Kidney (tissue), 13 donors: ENCODE measurements at regions not wholly inside any gene's neighbourhood (a gene's known extent, or its start where the extent isn't known, plus 50 kb on each side); places are given as distances from the start of the nearest gene placed in this dataset.

Source experiments
- DNase-seq, 5 donors: peaks; one replicate each; pipeline ENCODE4 v3.0.0-alpha.2; 2013 to 2020
- FAIRE-seq: peaks from 2 replicates; lab custom pipeline; 2012; peaks lifted over from hg19 to GRCh38; lab: Jason Lieb, UNC
- H3K27ac ChIP-seq, 2 donors: one replicate each; pipeline ENCODE4 v1.7.0; 2013; ENCODE audit warnings: low read depth in 2 of 2, low read length in 2 of 2, inconsistent platforms in 1 of 2
- H3K27me3 ChIP-seq: one replicate; pipeline ENCODE4 v1.7.1; 2013; ENCODE audit warnings: low read length, inconsistent platforms; ENCODE audit not compliant: control insufficient read depth, insufficient read depth
- H3K36me3 ChIP-seq, 3 donors: one replicate each; pipeline versions ENCODE4 v1.7.0 to v1.7.1; 2013; ENCODE audit warnings: low read length in 3 of 3, control low read depth in 1 of 3, inconsistent platforms in 1 of 3; ENCODE audit not compliant: insufficient read depth in 3 of 3, control insufficient read depth in 2 of 3
- H3K4me1 ChIP-seq, 3 donors: one replicate each; pipeline versions ENCODE4 v1.7.0 to v1.7.1; 2013; ENCODE audit warnings: low read length in 3 of 3, inconsistent platforms in 1 of 3, low read depth in 1 of 3; ENCODE audit not compliant: control insufficient read depth in 2 of 3, insufficient read depth in 2 of 3
- H3K4me3 ChIP-seq, 3 donors: one replicate each; pipeline versions ENCODE4 v1.7.0 to v1.8.1; 2013; ENCODE audit warnings: low read length in 3 of 3, control low read depth in 1 of 3, inconsistent platforms in 1 of 3
- H3K9ac ChIP-seq, 3 donors: one replicate each; pipeline versions ENCODE4 v1.7.0 to v1.7.1; 2013; ENCODE audit warnings: low read length in 3 of 3, control low read depth in 1 of 3, inconsistent platforms in 1 of 3
- H3K9me3 ChIP-seq, 3 donors: one replicate each; pipeline versions ENCODE4 v1.7.0 to v1.7.1; 2013; ENCODE audit warnings: low read length in 3 of 3, control low read depth in 1 of 3, inconsistent platforms in 1 of 3; ENCODE audit not compliant: control insufficient read depth in 2 of 3, insufficient read depth in 1 of 3
- CTCF ChIP-seq: IDR thresholded peaks from 3 replicates; pipeline ENCODE4 v1.5.1; 2012; ENCODE audit warnings: mild to moderate bottlenecking, moderate library complexity, borderline replicate concordance; ENCODE audit not compliant: insufficient read depth; ENCODE audit errors: extremely low read depth
- intact Hi-C: fragments of 100-400 bp; cut with DNase I; formaldehyde crosslinking; loops from one replicate; pipeline ENCODE4 v1.11.1; 2022
- donor health status: control.
- donor health status: control.
- donor health status: control.
- donor health status: control.
- donor health status: control.
- donor health status: DM: yes; HTN: yes; CAD: no.
- donor health status: Normal renal cell carcinoma (clear cell type).

GRCh38 chr12:77535734-77536133 is 295.0 kb upstream of the NAV3 start:
- FAIRE-seq (no peak), DNase-seq (no peak)
- H3K27ac ChIP-seq, result no peak overlapping the region
- H3K9me3 ChIP-seq, result no peaks in the 10 kb centered on the region
- no peaks in the 10 kb centered on the region for H3K36me3 ChIP-seq
- intact Hi-C loops, result no loop called here
- H3K4me3 ChIP-seq, result no peak overlapping the region
- H3K4me1 ChIP-seq, result no peaks in the 10 kb centered on the region
- no peak overlapping the region for H3K9ac ChIP-seq
- H3K27me3 ChIP-seq, result no peaks in the 10 kb centered on the region
- TF ChIP-seq CTCF, result no peak

DNA sequence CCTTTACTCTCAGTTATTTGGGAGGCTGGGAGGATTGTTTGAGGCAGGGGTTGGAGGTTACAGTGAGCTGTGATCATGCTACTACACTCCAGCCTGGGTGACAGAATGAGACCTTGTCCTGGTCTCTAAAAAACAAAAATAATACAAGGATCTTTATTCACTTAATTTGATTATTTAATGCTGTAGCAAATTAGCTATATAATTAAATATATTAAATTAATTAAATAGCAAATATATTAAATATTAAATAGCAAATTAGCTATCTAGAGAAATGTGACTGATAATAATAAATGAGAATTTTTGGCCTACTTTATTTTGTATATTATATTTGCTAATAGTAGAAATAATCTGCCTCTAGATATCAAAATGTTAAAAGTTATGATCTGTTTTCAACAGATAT is 298.8 kb upstream of the NAV3 start:
- FAIRE-seq, result peak; percentile 68
- H3K9me3 ChIP-seq, result no peaks in the 10 kb centered on the region

DNA sequence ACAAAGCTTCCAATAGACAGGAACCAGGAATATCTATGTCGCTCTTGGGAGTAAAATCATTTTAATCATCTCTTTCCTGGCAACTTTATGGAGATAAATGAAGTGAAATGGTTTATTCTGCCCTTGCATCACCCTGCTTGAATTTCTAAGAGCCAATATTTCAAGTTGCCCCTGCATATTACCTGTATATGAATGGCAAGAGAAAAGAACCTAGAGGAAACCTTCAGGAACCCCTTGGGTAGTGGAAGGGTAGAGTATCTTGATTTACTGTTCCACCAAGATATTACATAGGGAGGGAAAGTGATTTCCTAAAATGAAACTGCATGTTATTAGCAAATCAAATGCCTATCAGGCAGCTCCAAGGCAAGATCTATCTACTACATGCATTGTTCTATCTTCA is 308.4 kb upstream of the NAV3 start:
- DNase-seq, result no peak
- Histone ChIP-seq H3K9me3 (no peaks in the 10 kb centered on the region), H3K9ac (no peak overlapping the region), H3K27me3 (no peaks in the 10 kb centered on the region), H3K4me1 (no peaks in the 10 kb centered on the region), H3K36me3 (no peaks in the 10 kb centered on the region), H3K27ac (no peak overlapping the region), H3K4me3 (no peak overlapping the region)
- TF ChIP-seq CTCF, result no peak
- FAIRE-seq, result no peak
- intact Hi-C loops, result no loop called here

More for the DNA sequence above, 298.8 kb upstream of the NAV3 start:
- intact Hi-C loops, result no loop called here
- H3K4me1 ChIP-seq, result no peaks in the 10 kb centered on the region
- no peaks in the 10 kb centered on the region for H3K27me3 ChIP-seq
- no peak overlapping the region for H3K27ac ChIP-seq
- TF ChIP-seq CTCF, result no peak
- DNase-seq, result no peak
- no peaks in the 10 kb centered on the region for H3K36me3 ChIP-seq
- no peak overlapping the region for H3K4me3 ChIP-seq
- no peak overlapping the region for H3K9ac ChIP-seq

- no peaks in the 10 kb centered on the region for H3K9me3 ChIP-seq
- no peak overlapping the region for H3K4me3 ChIP-seq
- H3K9ac ChIP-seq, result no peak overlapping the region
- TF ChIP-seq CTCF, result no peak
- no peak for FAIRE-seq
- no peaks in the 10 kb centered on the region for H3K4me1 ChIP-seq
- H3K27me3 ChIP-seq, result no peaks in the 10 kb centered on the region
- intact Hi-C loops, result no loop called here
- H3K36me3 ChIP-seq, result no peaks in the 10 kb centered on the region
- H3K27ac ChIP-seq, result no peak overlapping the region
- peak in 2 of 5 donors; percentile 4 to 26 for DNase-seq
These were observed 309.1 kb upstream of the NAV3 start for GRCh38 chr12:77521508-77522115.
